ENCODE measurements at regions not wholly inside any gene's neighbourhood (a gene's known extent, or its start where the extent isn't known, plus 50 kb on each side); places are given as distances from the start of the nearest gene placed in this dataset.

- H3K27ac ChIP-seq, result no peak overlapping the region
- no peak for TF ChIP-seq CTCF (IDR thresholded peaks at IDR 0.05)
- no peak for TF ChIP-seq POLR2AphosphoS5 (IDR thresholded peaks at IDR 0.05; ENCODE audit: insufficient read depth in 1 of 2, low read depth in 1 of 2)
- no peak for TF ChIP-seq POLR2A (IDR thresholded peaks at IDR 0.05)
These were observed 576.9 kb downstream of the ADCYAP1 start for GRCh38 chr18:1481577-1481976.

GRCh38 chr18:1483385-1483784, 578.7 kb downstream of the ADCYAP1 start:
- Histone ChIP-seq H3K4me1 (no peaks in the 10 kb centered on the region), H3K4me3 (no peak overlapping the region), H3K9me3 (no peaks in the 10 kb centered on the region), H3K27ac (no peak overlapping the region), H3K36me3 (no peaks in the 10 kb centered on the region), H3K27me3 (no peaks in the 10 kb centered on the region)
- intact Hi-C loops (cut with DNase I), result no loop called here
- TF ChIP-seq POLR2AphosphoS5 (IDR thresholded peaks at IDR 0.05; ENCODE audit: insufficient read depth in 1 of 2, low read depth in 1 of 2) (no peak), CTCF (IDR thresholded peaks at IDR 0.05) (no peak), POLR2A (IDR thresholded peaks at IDR 0.05) (no peak)
- DNase-seq (ENCODE audit: extremely low spot score in 2 of 2), result no peak

More at GRCh38 chr18:1481577-1481976, 576.9 kb downstream of the ADCYAP1 start:
- Histone ChIP-seq H3K4me3 (no peak overlapping the region), H3K9me3 (no peaks in the 10 kb centered on the region), H3K36me3 (no peaks in the 10 kb centered on the region), H3K4me1 (no peaks in the 10 kb centered on the region), H3K27me3 (no peaks in the 10 kb centered on the region)
- no peak for DNase-seq (ENCODE audit: extremely low spot score in 2 of 2)
- intact Hi-C loops (cut with DNase I), result no loop called here

GRCh38 chr18:1487457-1487856, 582.8 kb downstream of the ADCYAP1 start:
- Histone ChIP-seq H3K4me1 (no peaks in the 10 kb centered on the region), H3K27ac (no peak overlapping the region), H3K9me3 (no peaks in the 10 kb centered on the region), H3K4me3 (no peak overlapping the region), H3K36me3 (no peaks in the 10 kb centered on the region), H3K27me3 (no peaks in the 10 kb centered on the region)
- TF ChIP-seq POLR2A (IDR thresholded peaks at IDR 0.05) (no peak), POLR2AphosphoS5 (IDR thresholded peaks at IDR 0.05; ENCODE audit: insufficient read depth in 1 of 2, low read depth in 1 of 2) (no peak), CTCF (IDR thresholded peaks at IDR 0.05) (no peak)
- DNase-seq (ENCODE audit: extremely low spot score in 2 of 2), result no peak
- intact Hi-C loops (cut with DNase I), result no loop called here

GRCh38 chr18:1488394-1488793, 583.7 kb downstream of the ADCYAP1 start:
- no peak overlapping the region for H3K27ac ChIP-seq
- no peaks in the 10 kb centered on the region for H3K27me3 ChIP-seq
- no peaks in the 10 kb centered on the region for H3K36me3 ChIP-seq
- no peak for DNase-seq (ENCODE audit: extremely low spot score in 2 of 2)
- no peaks in the 10 kb centered on the region for H3K9me3 ChIP-seq
- intact Hi-C loops (cut with DNase I), result no loop called here
- H3K4me3 ChIP-seq, result no peak overlapping the region
- no peaks in the 10 kb centered on the region for H3K4me1 ChIP-seq
- TF ChIP-seq POLR2AphosphoS5 (IDR thresholded peaks at IDR 0.05; ENCODE audit: insufficient read depth in 1 of 2, low read depth in 1 of 2), result no peak
- TF ChIP-seq CTCF (IDR thresholded peaks at IDR 0.05), result no peak
- TF ChIP-seq POLR2A (IDR thresholded peaks at IDR 0.05), result no peak

- no peaks in the 10 kb centered on the region for H3K36me3 ChIP-seq
- H3K27ac ChIP-seq, result no peak overlapping the region
- intact Hi-C loops (cut with DNase I), result no loop called here
- H3K4me3 ChIP-seq, result no peak overlapping the region
- no peaks in the 10 kb centered on the region for H3K27me3 ChIP-seq
- TF ChIP-seq POLR2A (IDR thresholded peaks at IDR 0.05) (no peak), POLR2AphosphoS5 (IDR thresholded peaks at IDR 0.05; ENCODE audit: insufficient read depth in 1 of 2, low read depth in 1 of 2) (no peak), CTCF (IDR thresholded peaks at IDR 0.05) (no peak)
- no peaks in the 10 kb centered on the region for H3K4me1 ChIP-seq
- no peaks in the 10 kb centered on the region for H3K9me3 ChIP-seq
- DNase-seq (ENCODE audit: extremely low spot score in 2 of 2), result no peak
These were observed 584.3 kb downstream of the ADCYAP1 start for GRCh38 chr18:1488957-1489356.
